Tongue (tissue), 1 donor: ENCODE measurements at regions not wholly inside any gene's neighbourhood (a gene's known extent, or its start where the extent isn't known, plus 50 kb on each side); places are given as distances from the start of the nearest gene placed in this dataset.
A peak's percentile ranks its signal among the peaks of the same experiment; 100 is the strongest.
"Not testable (repeated sequence)": the region's sequence is repeated elsewhere in the genome, so short reads cannot be mapped to it uniquely, and the experiment has no call there.

Experiments used
- DNase-seq: peaks from one replicate; pipeline ENCODE4 v3.0.0-alpha.2; 2015

GRCh38 chr1:194515916-194516315, 1329.5 kb upstream of the B3GALT2 start:
- DNase-seq = no peak

GRCh38 chr1:194512957-194513356, 1326.5 kb upstream of the B3GALT2 start:
- peak; percentile 71 for DNase-seq

GRCh38 chr1:194512345-194512744, 1325.9 kb upstream of the B3GALT2 start:
- no peak for DNase-seq

- no peak for DNase-seq
Observed at GRCh38 chr1:194503209-194503608, 1316.8 kb upstream of the B3GALT2 start.

GRCh38 chr1:194495434-194495833, 1309.0 kb upstream of the B3GALT2 start:
- no peak for DNase-seq

GRCh38 chr1:194487172-194487571, 1300.8 kb upstream of the B3GALT2 start:
- DNase-seq = no peak

- no peak for DNase-seq
Observed at GRCh38 chr1:194485432-194485831, 1299.0 kb upstream of the B3GALT2 start.

- DNase-seq = no peak
Observed at GRCh38 chr1:194478731-194479130, 1292.3 kb upstream of the B3GALT2 start.

- DNase-seq = no peak
Observed at GRCh38 chr1:194477908-194478307, 1291.5 kb upstream of the B3GALT2 start.

GRCh38 chr1:194476872-194477271, 1290.5 kb upstream of the B3GALT2 start:
- DNase-seq = no peak

GRCh38 chr1:194476351-194476750, 1289.9 kb upstream of the B3GALT2 start:
- no peak for DNase-seq

- no peak for DNase-seq
Observed at GRCh38 chr1:194474701-194475100, 1288.3 kb upstream of the B3GALT2 start.

- DNase-seq = no peak
Observed at GRCh38 chr1:194473766-194474165, 1287.4 kb upstream of the B3GALT2 start.

GRCh38 chr1:194469282-194469681, 1282.9 kb upstream of the B3GALT2 start:
- no peak for DNase-seq

GRCh38 chr1:194466706-194467105, 1280.3 kb upstream of the B3GALT2 start:
- DNase-seq = no peak

GRCh38 chr1:194447636-194448035, 1261.2 kb upstream of the B3GALT2 start:
- no peak for DNase-seq

- DNase-seq = no peak
Observed at GRCh38 chr1:194445244-194445643, 1258.8 kb upstream of the B3GALT2 start.

- no peak for DNase-seq
Observed at GRCh38 chr1:194442901-194443575, 1256.6 kb upstream of the B3GALT2 start.

GRCh38 chr1:194437135-194437534, 1250.7 kb upstream of the B3GALT2 start:
- no peak for DNase-seq

GRCh38 chr1:194431121-194431520, 1244.7 kb upstream of the B3GALT2 start:
- DNase-seq = no peak

GRCh38 chr1:194420706-194421105, 1234.3 kb upstream of the B3GALT2 start:
- DNase-seq = no peak

- DNase-seq = no peak
Observed at GRCh38 chr1:194419721-194420120, 1233.3 kb upstream of the B3GALT2 start.

GRCh38 chr1:194410756-194411155, 1224.3 kb upstream of the B3GALT2 start:
- no peak for DNase-seq

GRCh38 chr1:194407238-194407637, 1220.8 kb upstream of the B3GALT2 start:
- not testable (repeated sequence) for DNase-seq

- DNase-seq = no peak
Observed at GRCh38 chr1:194394676-194395075, 1208.3 kb upstream of the B3GALT2 start.
